GM12891 (cell line): ENCODE measurements at regions not wholly inside any gene's neighbourhood (a gene's known extent, or its start where the extent isn't known, plus 50 kb on each side); places are given as distances from the start of the nearest gene placed in this dataset.

Source experiments
- POLR2A ChIP-seq: IDR thresholded peaks from 2 replicates; pipeline ENCODE4 v1.6.1; 2011; ENCODE audit warnings: low read depth, low read length, control low read depth
- POLR2AphosphoS5 ChIP-seq: IDR thresholded peaks from 2 replicates; pipeline ENCODE4 v1.6.1; 2011; ENCODE audit warnings: low read depth, low read length, control low read depth
- POU2F2 ChIP-seq: IDR thresholded peaks from 2 replicates; pipeline ENCODE4 v1.6.1; 2011; ENCODE audit warnings: low read depth, mild to moderate bottlenecking, control low read depth, low read length, moderate library complexity
- SPI1 ChIP-seq: IDR thresholded peaks from 2 replicates; pipeline ENCODE4 v1.6.1; 2011; ENCODE audit warnings: low read depth, low read length, control low read depth
- TAF1 ChIP-seq: IDR thresholded peaks from 2 replicates; pipeline ENCODE4 v1.6.1; 2011; ENCODE audit warnings: low read depth, low read length, control low read depth

DNA sequence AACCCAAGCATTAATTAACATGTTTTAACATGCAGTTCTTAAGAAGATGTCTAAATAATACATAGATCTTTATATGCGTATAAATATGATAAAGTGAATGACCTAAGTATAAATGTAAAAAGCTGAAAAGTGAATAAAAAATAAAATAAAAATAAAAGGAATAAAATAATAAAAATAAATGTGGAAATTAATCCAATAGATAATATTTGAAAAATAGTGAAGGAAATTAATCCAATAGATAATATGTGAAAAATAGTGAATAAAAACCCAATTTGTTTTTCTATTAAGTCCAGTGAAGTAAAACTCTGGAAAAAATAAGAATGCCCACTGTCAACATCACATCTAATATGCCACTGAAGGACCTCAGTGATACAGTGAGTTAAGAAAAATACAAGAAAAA lies 180.6 kb upstream of the SLC27A6 start:
- no peak for TF ChIP-seq POLR2A
- TF ChIP-seq POU2F2: no peak
- TF ChIP-seq POLR2AphosphoS5: no peak
- no peak for TF ChIP-seq TAF1
- no peak for TF ChIP-seq SPI1
